ENCODE measurements at regions not wholly inside any gene's neighbourhood (a gene's known extent, or its start where the extent isn't known, plus 50 kb on each side); places are given as distances from the start of the nearest gene placed in this dataset.

- Histone ChIP-seq H3K79me2 (ENCODE audit: insufficient read depth) (no peaks in the 10 kb centered on the region), H3K4me2 (ENCODE audit: unreplicated experiment) (no peak overlapping the region), H3F3A (ENCODE audit: insufficient read depth) (no peaks in the 10 kb centered on the region), H3K9ac (no peak overlapping the region), H3K36me3 (ENCODE audit: low read depth) (no peaks in the 10 kb centered on the region), H3K9me3 (ENCODE audit: low read depth) (no peaks in the 10 kb centered on the region), H3K27ac (no peak overlapping the region), H3K9me2 (ENCODE audit: insufficient read depth) (no peaks in the 10 kb centered on the region), H3K27me3 (replicated peaks; ENCODE audit: insufficient read depth) (no peaks in the 10 kb centered on the region), H2AFZ (no peak overlapping the region), H3K4me1 (ENCODE audit: insufficient read depth) (no peaks in the 10 kb centered on the region), H4K20me1 (ENCODE audit: insufficient read depth) (no peaks in the 10 kb centered on the region), H3K4me3 (no peak overlapping the region)
- no peak for TF ChIP-seq EZH2phosphoT487 (IDR thresholded peaks at IDR 0.05; ENCODE audit: insufficient read depth, low read depth)
- TF ChIP-seq EZH2 (IDR thresholded peaks at IDR 0.05; ENCODE audit: insufficient read depth, poor library complexity, severe bottlenecking): no peak
- 12 to 13% methylated on average over 4 of the region's 4 CpGs for WGBS, 2 experiments (ENCODE audit: low coverage in 1 of 2, low lambda C conversion rate in 2 of 2, missing lambda C conversion rate in 2 of 2)
- in situ Hi-C loops (cut with MboI): no loop called here
- DNase-seq: no peak
Observed at GRCh38 chr3:79878708-79879107, 110.9 kb upstream of the ROBO1 start.

- no peak overlapping the region for H3K4me3 ChIP-seq
- no peak for DNase-seq
- no peaks in the 10 kb centered on the region for H3F3A ChIP-seq (ENCODE audit: insufficient read depth)
- no peak overlapping the region for H3K27ac ChIP-seq
- no peak overlapping the region for H3K9ac ChIP-seq
- no peak for TF ChIP-seq EZH2phosphoT487 (IDR thresholded peaks at IDR 0.05; ENCODE audit: insufficient read depth, low read depth)
- H3K36me3 ChIP-seq (ENCODE audit: low read depth): no peaks in the 10 kb centered on the region
- in situ Hi-C loops (cut with MboI): no loop called here
- no peaks in the 10 kb centered on the region for H4K20me1 ChIP-seq (ENCODE audit: insufficient read depth)
- 38 to 39% methylated on average over 4 of the region's 4 CpGs for WGBS, 2 experiments (ENCODE audit: low coverage in 1 of 2, low lambda C conversion rate in 2 of 2, missing lambda C conversion rate in 2 of 2)
- no peaks in the 10 kb centered on the region for H3K9me3 ChIP-seq (ENCODE audit: low read depth)
- H2AFZ ChIP-seq: no peak overlapping the region
- no peaks in the 10 kb centered on the region for H3K79me2 ChIP-seq (ENCODE audit: insufficient read depth)
- H3K27me3 ChIP-seq (replicated peaks; ENCODE audit: insufficient read depth): no peaks in the 10 kb centered on the region
- no peaks in the 10 kb centered on the region for H3K4me1 ChIP-seq (ENCODE audit: insufficient read depth)
- no peak overlapping the region for H3K4me2 ChIP-seq (ENCODE audit: unreplicated experiment)
- H3K9me2 ChIP-seq (ENCODE audit: insufficient read depth): no peaks in the 10 kb centered on the region
Observed at GRCh38 chr3:79874646-79875045, 106.8 kb upstream of the ROBO1 start.

- no peak for DNase-seq
- in situ Hi-C loops (cut with MboI): no loop called here
- Histone ChIP-seq H3K9me2 (ENCODE audit: insufficient read depth) (no peaks in the 10 kb centered on the region), H3K9me3 (ENCODE audit: low read depth) (no peaks in the 10 kb centered on the region), H3F3A (ENCODE audit: insufficient read depth) (no peaks in the 10 kb centered on the region), H3K4me1 (ENCODE audit: insufficient read depth) (no peaks in the 10 kb centered on the region), H4K20me1 (ENCODE audit: insufficient read depth) (no peaks in the 10 kb centered on the region), H3K4me3 (no peak overlapping the region), H3K79me2 (ENCODE audit: insufficient read depth) (no peaks in the 10 kb centered on the region), H3K4me2 (ENCODE audit: unreplicated experiment) (no peak overlapping the region), H3K27ac (no peak overlapping the region), H2AFZ (no peak overlapping the region), H3K36me3 (ENCODE audit: low read depth) (no peaks in the 10 kb centered on the region), H3K27me3 (replicated peaks; ENCODE audit: insufficient read depth) (no peaks in the 10 kb centered on the region), H3K9ac (no peak overlapping the region)
- WGBS, 2 experiments (ENCODE audit: low coverage in 1 of 2, low lambda C conversion rate in 2 of 2, missing lambda C conversion rate in 2 of 2): 0 to 5% methylated on average over 1 of the region's 1 CpG
- TF ChIP-seq EZH2phosphoT487 (IDR thresholded peaks at IDR 0.05; ENCODE audit: insufficient read depth, low read depth): no peak
- no peak for TF ChIP-seq EZH2 (IDR thresholded peaks at IDR 0.05; ENCODE audit: insufficient read depth, poor library complexity, severe bottlenecking)
Observed at GRCh38 chr3:79872483-79872882, 104.7 kb upstream of the ROBO1 start.

- H3K79me2 ChIP-seq (ENCODE audit: insufficient read depth): no peaks in the 10 kb centered on the region
- H3K27ac ChIP-seq: no peak overlapping the region
- H3F3A ChIP-seq (ENCODE audit: insufficient read depth): no peaks in the 10 kb centered on the region
- no peaks in the 10 kb centered on the region for H3K27me3 ChIP-seq (replicated peaks; ENCODE audit: insufficient read depth)
- no peaks in the 10 kb centered on the region for H4K20me1 ChIP-seq (ENCODE audit: insufficient read depth)
- H3K4me3 ChIP-seq: no peak overlapping the region
- TF ChIP-seq EZH2 (IDR thresholded peaks at IDR 0.05; ENCODE audit: insufficient read depth, poor library complexity, severe bottlenecking): no peak
- no peak for TF ChIP-seq EZH2phosphoT487 (IDR thresholded peaks at IDR 0.05; ENCODE audit: insufficient read depth, low read depth)
- H3K9ac ChIP-seq: no peak overlapping the region
- in situ Hi-C loops (cut with MboI): no loop called here
- no peaks in the 10 kb centered on the region for H3K9me2 ChIP-seq (ENCODE audit: insufficient read depth)
- no peaks in the 10 kb centered on the region for H3K9me3 ChIP-seq (ENCODE audit: low read depth)
- 0 to 3% methylated on average over 1 of the region's 1 CpG for WGBS, 2 experiments (ENCODE audit: low coverage in 1 of 2, low lambda C conversion rate in 2 of 2, missing lambda C conversion rate in 2 of 2)
- no peaks in the 10 kb centered on the region for H3K4me1 ChIP-seq (ENCODE audit: insufficient read depth)
- no peak overlapping the region for H3K4me2 ChIP-seq (ENCODE audit: unreplicated experiment)
- no peak overlapping the region for H2AFZ ChIP-seq
- DNase-seq: no peak
- H3K36me3 ChIP-seq (ENCODE audit: low read depth): no peaks in the 10 kb centered on the region
Observed at GRCh38 chr3:79871656-79872055, 103.9 kb upstream of the ROBO1 start.

DNA sequence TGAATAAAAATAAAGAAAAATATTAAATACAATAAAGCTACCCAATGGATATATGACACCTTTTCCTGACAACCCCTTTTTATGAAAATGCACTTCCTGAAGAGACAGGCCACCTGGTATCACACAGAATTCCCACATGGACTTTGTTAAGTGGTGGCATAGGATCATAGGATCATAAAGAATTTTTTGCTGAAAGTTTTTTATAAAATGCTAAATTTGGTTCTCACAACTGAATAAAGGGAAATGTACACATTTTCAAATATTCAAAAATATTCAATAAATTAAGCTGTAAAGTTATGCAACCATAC, 102.5 kb upstream of the ROBO1 start:
- H3K4me1 ChIP-seq (ENCODE audit: insufficient read depth): no peaks in the 10 kb centered on the region
- no peak for DNase-seq

More for the DNA sequence above, 102.5 kb upstream of the ROBO1 start:
- H4K20me1 ChIP-seq (ENCODE audit: insufficient read depth): no peaks in the 10 kb centered on the region
- no peaks in the 10 kb centered on the region for H3K9me3 ChIP-seq (ENCODE audit: low read depth)
- H3F3A ChIP-seq (ENCODE audit: insufficient read depth): no peaks in the 10 kb centered on the region
- H3K27me3 ChIP-seq (replicated peaks; ENCODE audit: insufficient read depth): no peaks in the 10 kb centered on the region
- no peak overlapping the region for H3K4me3 ChIP-seq
- TF ChIP-seq EZH2phosphoT487 (IDR thresholded peaks at IDR 0.05; ENCODE audit: insufficient read depth, low read depth) (no peak), EZH2 (IDR thresholded peaks at IDR 0.05; ENCODE audit: insufficient read depth, poor library complexity, severe bottlenecking) (no peak)
- H2AFZ ChIP-seq: no peak overlapping the region
- no peaks in the 10 kb centered on the region for H3K79me2 ChIP-seq (ENCODE audit: insufficient read depth)
- no peak overlapping the region for H3K4me2 ChIP-seq (ENCODE audit: unreplicated experiment)
- H3K9me2 ChIP-seq (ENCODE audit: insufficient read depth): no peaks in the 10 kb centered on the region
- H3K27ac ChIP-seq: no peak overlapping the region
- H3K9ac ChIP-seq: no peak overlapping the region
- in situ Hi-C loops (cut with MboI): no loop called here
- H3K36me3 ChIP-seq (ENCODE audit: low read depth): no peaks in the 10 kb centered on the region
